Fibroblast of pulmonary artery (primary cell): ENCODE measurements at regions not wholly inside any gene's neighbourhood (a gene's known extent, or its start where the extent isn't known, plus 50 kb on each side); places are given as distances from the start of the nearest gene placed in this dataset.

Experiments
- DNase-seq: peaks from one replicate; pipeline ENCODE4 v3.0.0-alpha.2; 2010; ENCODE audit warnings: low read depth
- H3K4me3 ChIP-seq: replicated peaks from 2 replicates; pipeline ENCODE4 v1.5.1; 2011; ENCODE audit warnings: low read depth, mild to moderate bottlenecking, control low read depth, low read length, moderate library complexity
- TF ChIP-seq, protein P1 (sequence below): IDR thresholded peaks from 2 replicates; pipeline ENCODE4 v1.5.1; 2011; ENCODE audit warnings: mild to moderate bottlenecking, control low read depth, low read length, inconsistent platforms; ENCODE audit errors: missing control alignments

DNA sequence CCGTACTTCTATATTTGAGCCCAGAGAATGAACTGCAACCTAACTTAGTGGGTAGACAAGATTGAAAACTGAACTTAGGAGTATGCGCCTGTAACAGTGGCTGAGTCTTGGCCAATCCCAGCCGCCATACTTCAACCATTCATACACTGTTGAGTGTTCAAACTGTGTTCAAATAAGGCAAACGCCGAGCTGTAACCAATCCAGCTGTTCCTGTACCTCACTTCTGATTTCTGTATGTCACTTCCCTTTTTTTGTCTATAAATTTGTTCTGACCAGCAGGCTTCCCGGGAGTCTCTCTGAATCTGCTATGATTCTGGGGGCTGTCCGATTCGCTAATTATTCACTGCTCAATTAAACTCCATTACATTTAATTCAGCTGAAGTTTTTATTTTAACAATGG lies 58.6 kb upstream of the TPM1 start:
- DNase-seq = no peak
- H3K4me3 ChIP-seq = no peak overlapping the region
- TF ChIP-seq, protein P1, sequence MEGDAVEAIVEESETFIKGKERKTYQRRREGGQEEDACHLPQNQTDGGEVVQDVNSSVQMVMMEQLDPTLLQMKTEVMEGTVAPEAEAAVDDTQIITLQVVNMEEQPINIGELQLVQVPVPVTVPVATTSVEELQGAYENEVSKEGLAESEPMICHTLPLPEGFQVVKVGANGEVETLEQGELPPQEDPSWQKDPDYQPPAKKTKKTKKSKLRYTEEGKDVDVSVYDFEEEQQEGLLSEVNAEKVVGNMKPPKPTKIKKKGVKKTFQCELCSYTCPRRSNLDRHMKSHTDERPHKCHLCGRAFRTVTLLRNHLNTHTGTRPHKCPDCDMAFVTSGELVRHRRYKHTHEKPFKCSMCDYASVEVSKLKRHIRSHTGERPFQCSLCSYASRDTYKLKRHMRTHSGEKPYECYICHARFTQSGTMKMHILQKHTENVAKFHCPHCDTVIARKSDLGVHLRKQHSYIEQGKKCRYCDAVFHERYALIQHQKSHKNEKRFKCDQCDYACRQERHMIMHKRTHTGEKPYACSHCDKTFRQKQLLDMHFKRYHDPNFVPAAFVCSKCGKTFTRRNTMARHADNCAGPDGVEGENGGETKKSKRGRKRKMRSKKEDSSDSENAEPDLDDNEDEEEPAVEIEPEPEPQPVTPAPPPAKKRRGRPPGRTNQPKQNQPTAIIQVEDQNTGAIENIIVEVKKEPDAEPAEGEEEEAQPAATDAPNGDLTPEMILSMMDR = no peak

DNA sequence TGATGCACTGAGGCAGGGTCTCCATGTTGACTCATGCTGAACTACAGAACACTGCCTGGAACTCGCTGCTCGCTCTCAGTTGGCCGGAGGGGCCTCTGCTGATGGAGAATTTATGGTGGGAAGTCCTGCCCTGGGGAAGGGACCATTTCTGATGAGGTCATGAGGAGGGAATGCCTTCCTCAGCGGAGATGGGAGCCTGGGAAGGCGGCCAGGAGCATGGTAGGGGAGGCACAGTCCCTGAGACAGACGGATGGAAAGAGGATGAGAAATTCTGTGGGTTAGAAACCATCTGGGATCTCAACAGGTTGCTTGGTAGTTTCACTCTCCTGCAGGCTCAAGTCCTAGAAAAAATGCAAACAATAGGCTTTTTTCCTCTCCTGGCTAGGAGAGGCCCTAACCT lies 56.8 kb upstream of the TPM1 start:
- TF ChIP-seq, protein P1 = no peak
- peak; percentile 60 for DNase-seq
- no peak overlapping the region for H3K4me3 ChIP-seq

DNA sequence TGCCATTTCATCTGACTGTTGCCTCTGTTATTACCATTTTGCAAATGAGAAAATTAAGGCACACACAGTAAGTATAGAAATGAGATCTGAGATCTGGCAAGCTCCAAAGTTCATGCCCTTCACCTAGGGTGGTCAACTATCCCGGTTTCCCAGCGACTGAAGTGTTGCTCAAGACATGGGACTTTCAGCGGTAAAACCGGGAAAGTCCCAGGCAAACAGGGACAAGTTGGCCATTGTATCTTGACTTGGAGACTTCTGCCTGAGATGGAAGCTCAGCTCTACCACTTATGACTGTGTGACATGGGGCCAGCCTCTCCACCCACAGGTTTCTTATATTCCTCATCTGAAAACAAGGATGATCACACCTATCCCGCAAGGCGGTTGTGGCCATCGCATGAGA lies 55.6 kb upstream of the TPM1 start:
- no peak overlapping the region for H3K4me3 ChIP-seq
- DNase-seq = no peak
- TF ChIP-seq, protein P1 = no peak

DNA sequence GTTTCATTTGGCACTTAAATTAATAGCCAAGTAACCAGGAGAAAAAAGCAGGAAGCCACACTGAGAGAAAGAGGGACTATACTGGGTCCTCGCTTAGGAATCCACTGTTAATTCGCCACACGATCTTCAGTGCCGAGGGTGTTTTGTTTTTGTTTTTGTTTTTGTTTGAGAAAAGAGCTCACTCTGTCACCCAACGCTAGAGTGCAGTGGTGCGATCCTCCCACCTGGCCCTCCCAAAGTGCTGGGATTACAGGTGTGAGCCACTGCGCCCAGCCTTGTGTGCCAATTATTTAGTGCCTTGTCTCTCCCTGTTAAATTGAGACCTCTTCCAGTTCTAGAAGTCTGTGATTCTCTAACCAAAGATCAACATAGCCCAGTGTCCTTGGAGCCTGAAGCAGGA lies 53.8 kb upstream of the TPM1 start:
- TF ChIP-seq, protein P1 = no peak
- no peak for DNase-seq
- H3K4me3 ChIP-seq = no peak overlapping the region

DNA sequence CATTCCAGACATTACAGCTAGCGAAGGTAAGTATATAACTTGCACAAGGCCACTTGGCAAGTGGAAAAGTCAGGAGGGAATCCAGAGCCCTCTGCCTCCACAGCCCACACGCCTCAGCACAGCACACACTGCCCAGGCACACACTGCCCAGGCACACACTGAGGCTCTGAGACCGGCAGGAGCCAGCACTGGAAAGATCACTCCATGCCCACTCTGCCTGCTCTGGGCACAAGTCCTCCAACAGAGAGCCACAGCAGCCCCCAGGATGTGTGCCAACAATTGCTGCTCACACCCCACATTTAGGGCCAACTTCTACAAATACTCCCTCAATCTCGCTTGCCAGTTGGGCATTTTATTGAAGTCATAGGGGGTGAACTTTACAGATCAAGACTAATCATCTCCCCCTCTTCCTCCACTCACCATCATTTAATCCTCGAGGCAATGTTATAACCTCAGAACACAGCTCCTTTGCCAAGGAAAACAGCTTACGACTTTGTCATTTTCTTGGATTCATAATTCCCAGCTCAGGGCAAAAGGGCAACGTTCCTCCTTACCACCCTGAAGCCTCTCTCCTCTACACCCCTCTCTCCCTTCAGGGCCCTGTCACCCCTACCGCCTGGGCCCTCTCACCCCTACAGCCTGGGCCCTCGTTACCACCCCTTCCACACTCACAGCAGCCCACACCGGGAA lies 53.0 kb upstream of the TPM1 start:
- TF ChIP-seq, protein P1 = no peak
- H3K4me3 ChIP-seq = no peak overlapping the region
- DNase-seq = peak; percentile 25

DNA sequence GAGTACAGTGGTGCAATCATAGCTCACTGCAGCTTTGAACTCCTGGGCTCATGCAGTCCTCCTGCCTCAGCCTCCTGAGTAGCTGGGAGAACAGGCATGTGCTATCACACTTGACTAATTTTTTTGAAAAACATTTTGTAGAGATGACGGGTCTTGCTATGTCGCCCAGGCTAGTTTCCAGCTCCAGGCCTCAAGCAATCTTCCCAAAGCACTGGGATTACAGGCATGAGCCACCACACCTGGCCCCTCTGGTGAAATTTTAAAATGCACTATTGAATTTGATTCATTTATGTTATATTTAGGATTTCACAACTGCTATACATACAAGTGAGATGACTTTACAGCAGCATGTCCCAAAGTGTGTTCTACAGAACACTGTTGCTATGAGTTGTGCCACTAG lies 50.8 kb upstream of the TPM1 start:
- TF ChIP-seq, protein P1 = no peak
- H3K4me3 ChIP-seq = no peak overlapping the region
- no peak for DNase-seq

DNA sequence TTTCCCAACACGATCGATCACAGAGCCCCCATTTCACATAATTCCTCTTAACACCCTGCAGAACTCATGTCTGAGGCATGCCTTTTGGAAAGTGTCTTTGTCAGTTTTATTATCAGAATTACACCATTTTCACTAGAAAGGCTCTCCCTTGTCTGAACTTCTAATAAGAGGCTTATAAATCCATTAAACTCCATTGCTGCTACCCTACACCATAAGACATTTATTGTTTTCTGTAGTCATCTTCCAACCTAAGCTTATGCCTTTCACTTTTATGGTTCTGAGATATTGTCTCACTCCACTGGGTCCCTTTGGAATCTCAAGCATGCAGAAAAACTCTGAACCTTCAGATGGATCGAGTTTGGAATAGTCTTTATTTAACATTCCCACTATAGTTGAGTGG lies 50.2 kb upstream of the TPM1 start:
- TF ChIP-seq, protein P1 = no peak
- no peak overlapping the region for H3K4me3 ChIP-seq
- no peak for DNase-seq
